ENCODE measurements at regions not wholly inside any gene's neighbourhood (a gene's known extent, or its start where the extent isn't known, plus 50 kb on each side); places are given as distances from the start of the nearest gene placed in this dataset.

GRCh38 chr16:81155769-81156168 is 59.6 kb upstream of the GCSH start:
- no peak for DNase-seq (ENCODE audit: insufficient read length, low spot score, missing footprints)
- H2AFZ ChIP-seq (ENCODE audit: low read length) = no peak overlapping the region
- H3K4me2 ChIP-seq (ENCODE audit: insufficient read depth, low read length) = no peak overlapping the region
- no peaks in the 10 kb centered on the region for H4K20me1 ChIP-seq (ENCODE audit: insufficient read depth, low read length)
- no peaks in the 10 kb centered on the region for H3K9me3 ChIP-seq (ENCODE audit: low read depth, low read length)
- H3K27me3 ChIP-seq (ENCODE audit: insufficient read depth, low read length) = peaks cover 2% of the 10 kb centered on the region
- no peak for TF ChIP-seq CTCF (IDR thresholded peaks at IDR 0.05; ENCODE audit: extremely low read depth, low read depth, low read length)
- H3K27ac ChIP-seq (ENCODE audit: low read depth, low read length) = no peak overlapping the region
- H3K79me2 ChIP-seq (ENCODE audit: insufficient read depth, low read length) = no peaks in the 10 kb centered on the region
- no peak overlapping the region for H3K4me3 ChIP-seq (ENCODE audit: insufficient read depth, low read length)
- H3K4me1 ChIP-seq (ENCODE audit: insufficient read depth, low read length) = no peaks in the 10 kb centered on the region
- no peaks in the 10 kb centered on the region for H3K36me3 ChIP-seq (ENCODE audit: insufficient read depth, low read length)

DNA sequence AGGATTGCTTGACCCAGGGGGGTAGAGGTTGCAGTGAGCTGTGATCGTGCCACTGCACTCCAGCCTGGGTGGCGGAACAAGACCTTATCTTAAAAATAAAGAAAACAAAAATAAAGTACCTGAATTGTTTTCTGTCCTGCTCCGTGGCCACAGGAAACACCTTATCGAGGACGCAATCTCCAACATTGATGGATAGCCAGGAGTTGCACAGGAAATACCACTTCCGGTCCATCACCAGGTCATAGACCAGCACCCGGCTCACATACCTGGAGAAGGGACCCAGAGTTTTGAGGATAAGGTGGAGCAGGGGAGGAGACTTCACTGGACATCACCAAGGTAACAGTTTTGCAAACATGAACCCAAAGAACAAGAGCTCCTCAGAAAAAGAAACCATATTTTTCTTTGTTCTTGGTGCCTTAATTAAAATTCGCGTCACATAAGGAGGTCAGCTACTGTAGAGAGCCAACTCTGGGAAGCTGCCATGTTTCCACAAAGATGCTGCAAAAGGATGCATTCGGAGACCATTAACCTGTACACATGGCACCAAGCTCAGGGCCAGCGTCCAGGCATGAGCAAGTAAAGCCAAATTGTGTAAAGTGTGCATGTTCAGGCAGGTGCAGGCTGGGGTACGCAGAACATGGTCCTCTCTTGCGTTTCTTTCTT is 55.6 kb upstream of the GCSH start:
- Histone ChIP-seq H4K20me1 (ENCODE audit: insufficient read depth, low read length) (no peaks in the 10 kb centered on the region), H3K9me3 (ENCODE audit: low read depth, low read length) (no peaks in the 10 kb centered on the region), H3K36me3 (ENCODE audit: insufficient read depth, low read length) (no peaks in the 10 kb centered on the region), H3K4me2 (ENCODE audit: insufficient read depth, low read length) (no peak overlapping the region), H3K27me3 (ENCODE audit: insufficient read depth, low read length) (no peaks in the 10 kb centered on the region), H3K27ac (ENCODE audit: low read depth, low read length) (no peak overlapping the region), H3K4me3 (ENCODE audit: insufficient read depth, low read length) (no peak overlapping the region), H2AFZ (ENCODE audit: low read length) (no peak overlapping the region), H3K79me2 (ENCODE audit: insufficient read depth, low read length) (no peaks in the 10 kb centered on the region), H3K4me1 (ENCODE audit: insufficient read depth, low read length) (no peaks in the 10 kb centered on the region)
- no peak for TF ChIP-seq CTCF (IDR thresholded peaks at IDR 0.05; ENCODE audit: extremely low read depth, low read depth, low read length)
- DNase-seq (ENCODE audit: insufficient read length, low spot score, missing footprints) = no peak

GRCh38 chr16:81149614-81150013 is 53.4 kb upstream of the GCSH start:
- H3K36me3 ChIP-seq (ENCODE audit: insufficient read depth, low read length) = no peaks in the 10 kb centered on the region
- no peak for DNase-seq (ENCODE audit: insufficient read length, low spot score, missing footprints)

DNA sequence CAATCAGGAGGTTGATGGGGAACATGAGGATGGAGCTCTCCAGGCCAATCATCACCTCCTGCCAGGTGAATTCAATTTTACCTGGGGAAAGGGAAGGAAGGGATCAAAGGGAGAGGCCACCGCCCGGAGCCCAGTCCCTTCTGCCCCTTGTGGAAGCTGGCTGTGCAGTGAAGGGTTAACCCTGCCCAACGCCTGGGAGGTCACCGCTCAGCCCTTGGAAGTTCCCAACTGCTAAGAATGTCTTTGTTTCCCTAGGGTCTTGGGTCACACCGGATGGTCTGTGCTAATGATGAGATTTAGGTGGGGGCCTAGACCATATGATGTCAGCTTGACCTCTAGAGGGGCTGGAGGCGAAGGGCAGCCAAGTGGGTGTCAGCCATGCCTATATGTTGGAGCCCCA is 52.1 kb upstream of the GCSH start:
- Histone ChIP-seq H3K4me2 (ENCODE audit: insufficient read depth, low read length) (no peak overlapping the region), H2AFZ (ENCODE audit: low read length) (no peak overlapping the region), H4K20me1 (ENCODE audit: insufficient read depth, low read length) (no peaks in the 10 kb centered on the region), H3K4me3 (ENCODE audit: insufficient read depth, low read length) (no peak overlapping the region), H3K27me3 (ENCODE audit: insufficient read depth, low read length) (peaks cover 5% of the 10 kb centered on the region), H3K4me1 (ENCODE audit: insufficient read depth, low read length) (no peaks in the 10 kb centered on the region), H3K36me3 (ENCODE audit: insufficient read depth, low read length) (no peaks in the 10 kb centered on the region), H3K79me2 (ENCODE audit: insufficient read depth, low read length) (no peaks in the 10 kb centered on the region), H3K27ac (ENCODE audit: low read depth, low read length) (no peak overlapping the region), H3K9me3 (ENCODE audit: low read depth, low read length) (no peaks in the 10 kb centered on the region)
- DNase-seq (ENCODE audit: insufficient read length, low spot score, missing footprints) = no peak
- TF ChIP-seq CTCF (IDR thresholded peaks at IDR 0.05; ENCODE audit: extremely low read depth, low read depth, low read length) = no peak

More at GRCh38 chr16:81149614-81150013, 53.4 kb upstream of the GCSH start:
- Histone ChIP-seq H3K9me3 (ENCODE audit: low read depth, low read length) (no peaks in the 10 kb centered on the region), H4K20me1 (ENCODE audit: insufficient read depth, low read length) (no peaks in the 10 kb centered on the region), H3K79me2 (ENCODE audit: insufficient read depth, low read length) (no peaks in the 10 kb centered on the region), H3K27me3 (ENCODE audit: insufficient read depth, low read length) (peaks cover 5% of the 10 kb centered on the region), H3K27ac (ENCODE audit: low read depth, low read length) (no peak overlapping the region), H3K4me2 (ENCODE audit: insufficient read depth, low read length) (no peak overlapping the region), H3K4me3 (ENCODE audit: insufficient read depth, low read length) (no peak overlapping the region), H2AFZ (ENCODE audit: low read length) (no peak overlapping the region), H3K4me1 (ENCODE audit: insufficient read depth, low read length) (no peaks in the 10 kb centered on the region)
- no peak for TF ChIP-seq CTCF (IDR thresholded peaks at IDR 0.05; ENCODE audit: extremely low read depth, low read depth, low read length)
